RPMI8226 (cell line): ENCODE measurements at regions not wholly inside any gene's neighbourhood (a gene's known extent, or its start where the extent isn't known, plus 50 kb on each side); places are given as distances from the start of the nearest gene placed in this dataset.

Source experiments
- DNase-seq: peaks from one replicate; pipeline ENCODE4 v3.0.0-alpha.2; 2015

- DNase-seq: no peak
Measured at GRCh38 chr18:46325895-46326294, 221.7 kb downstream of the HAUS1 start.

GRCh38 chr18:46329736-46330246 is 225.6 kb downstream of the HAUS1 start:
- DNase-seq: no peak

GRCh38 chr18:46331316-46331715 is 227.1 kb downstream of the HAUS1 start:
- DNase-seq: no peak

GRCh38 chr18:46332286-46332801 is 228.2 kb downstream of the HAUS1 start:
- DNase-seq: no peak

GRCh38 chr18:46332921-46333341 is 228.7 kb downstream of the HAUS1 start:
- peak; percentile 55 for DNase-seq

- DNase-seq: peak; percentile 85
Measured at GRCh38 chr18:46333431-46334135, 229.4 kb downstream of the HAUS1 start.

- DNase-seq: peak; percentile 75
Measured at GRCh38 chr18:46334868-46335281, 230.7 kb downstream of the HAUS1 start.

- DNase-seq: peak; percentile 36
Measured at GRCh38 chr18:46335534-46336101, 231.4 kb downstream of the HAUS1 start.

GRCh38 chr18:46336278-46337111 is 232.3 kb downstream of the HAUS1 start:
- no peak for DNase-seq

GRCh38 chr18:46337271-46337670 is 233.1 kb downstream of the HAUS1 start:
- no peak for DNase-seq

GRCh38 chr18:46338205-46338604 is 234.0 kb downstream of the HAUS1 start:
- no peak for DNase-seq

- DNase-seq: no peak
Measured at GRCh38 chr18:46338766-46339165, 234.6 kb downstream of the HAUS1 start.

GRCh38 chr18:46340716-46341115 is 236.5 kb downstream of the HAUS1 start:
- no peak for DNase-seq

GRCh38 chr18:46341986-46342525 is 237.9 kb downstream of the HAUS1 start:
- DNase-seq: no peak

GRCh38 chr18:46343456-46343855 is 239.3 kb downstream of the HAUS1 start:
- peak; percentile 59 for DNase-seq

- DNase-seq: peak; percentile 100
Measured at GRCh38 chr18:46343931-46344372, 239.8 kb downstream of the HAUS1 start.

GRCh38 chr18:46344416-46345180 is 240.4 kb downstream of the HAUS1 start:
- DNase-seq: peak; percentile 20

GRCh38 chr18:46345181-46345465 is 240.9 kb downstream of the HAUS1 start:
- DNase-seq: no peak

- peak; percentile 25 for DNase-seq
Measured at GRCh38 chr18:46346213-46346612, 242.0 kb downstream of the HAUS1 start.

- no peak for DNase-seq
Measured at GRCh38 chr18:46346896-46347630, 242.9 kb downstream of the HAUS1 start.

GRCh38 chr18:46350598-46351159 is 246.5 kb downstream of the HAUS1 start:
- no peak for DNase-seq
